ENCODE measurements at regions not wholly inside any gene's neighbourhood (a gene's known extent, or its start where the extent isn't known, plus 50 kb on each side); places are given as distances from the start of the nearest gene placed in this dataset.

DNA sequence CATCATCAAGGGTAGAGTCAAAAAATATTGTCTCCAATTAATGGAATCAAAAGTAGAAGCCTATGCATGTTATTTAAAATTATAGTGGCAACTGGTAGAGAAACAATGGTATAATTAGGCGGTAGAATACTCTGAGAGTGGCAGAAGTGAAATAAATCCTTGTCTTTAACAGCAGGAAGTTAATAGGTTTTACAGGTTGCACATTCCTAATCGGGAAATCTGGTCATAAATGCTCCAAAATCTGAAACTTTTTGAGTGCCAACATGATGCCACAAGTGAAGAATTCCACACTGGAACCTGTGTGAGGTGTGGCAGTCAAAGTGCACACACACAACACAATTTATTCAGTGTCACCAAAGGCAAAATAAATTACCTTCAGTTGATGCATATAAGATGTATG is 433.4 kb downstream of the TAF11L14 start:
- TF ChIP-seq CHD2 (IDR thresholded peaks at IDR 0.05; ENCODE audit: low read length): no peak
- no peak for TF ChIP-seq EGR1 (IDR thresholded peaks at IDR 0.05; ENCODE audit: borderline replicate concordance, low read depth, low read length)
- no peaks in the 10 kb centered on the region for H4K20me1 ChIP-seq (replicated peaks in 1 of 2; ENCODE audit: control insufficient read depth in 1 of 2, insufficient read depth in 2 of 2, low read length in 2 of 2)
- H4K91ac ChIP-seq (replicated peaks; ENCODE audit: insufficient read length, low read length): no peak overlapping the region
- H3K4ac ChIP-seq (replicated peaks; ENCODE audit: insufficient read length, low read depth, low read length): no peak overlapping the region
- H4K5ac ChIP-seq (ENCODE audit: insufficient read length, low read depth, low read length): no peak overlapping the region
- ChIA-PET POLR2A (ENCODE audit: partially characterized antibody) (no interaction called here), CTCF (ENCODE audit: partially characterized antibody) (no interaction called here)
- no peak overlapping the region for H2BK5ac ChIP-seq (ENCODE audit: low read depth, low read length)
- H3K4me2 ChIP-seq (ENCODE audit: insufficient read depth in 1 of 2, low read depth in 2 of 2, low read length in 2 of 2): no peak overlapping the region
- H3K4me3 ChIP-seq (ENCODE audit: extremely low read depth in 1 of 4, insufficient read depth in 2 of 4, low read depth in 3 of 4, low read length in 4 of 4): no peak overlapping the region
- no peaks in the 10 kb centered on the region for H3K4me1 ChIP-seq (replicated peaks in 1 of 4; ENCODE audit: control insufficient read depth in 3 of 4, insufficient read depth in 4 of 4, low read length in 3 of 4)
- H2AK5ac ChIP-seq (ENCODE audit: low read depth, low read length): no peak overlapping the region
- no peaks in the 10 kb centered on the region for H3K79me1 ChIP-seq (ENCODE audit: low read depth, low read length)
- H2BK12ac ChIP-seq (ENCODE audit: low read depth, low read length): no peak overlapping the region
- H2AFZ ChIP-seq (ENCODE audit: low read length): no peak overlapping the region
- no peak overlapping the region for H3K27ac ChIP-seq (ENCODE audit: low read depth, low read length)
- no peak overlapping the region for H2BK15ac ChIP-seq (ENCODE audit: low read length)
- no peak overlapping the region for H2BK20ac ChIP-seq (ENCODE audit: low read length)
- no peak overlapping the region for H3K9ac ChIP-seq (replicated peaks in 1 of 4; ENCODE audit: extremely low read depth in 1 of 4, low read depth in 3 of 4, low read length in 3 of 4)
- H3K56ac ChIP-seq (replicated peaks; ENCODE audit: insufficient read length, low read depth, low read length): no peak overlapping the region
- H3K23me2 ChIP-seq (ENCODE audit: low read depth, low read length): no peaks in the 10 kb centered on the region; the same call in 1 of the 2 replicates
- H4K8ac ChIP-seq (ENCODE audit: extremely low read depth, insufficient read depth, low read length): no peak overlapping the region
- H3K9me3 ChIP-seq (ENCODE audit: insufficient read depth in 2 of 2, low read depth in 1 of 2, low read length in 1 of 2): no peaks in the 10 kb centered on the region
- WGBS, 2 experiments (ENCODE audit: extremely low coverage in 1 of 2, insufficient coverage in 1 of 2, insufficient read length in 1 of 2, insufficient replicate concordance in 2 of 2, low coverage in 1 of 2, low lambda C conversion rate in 2 of 2, missing lambda C conversion rate in 1 of 2): 89% methylated on average over 2 of the region's 2 CpGs; no CpG with 5 or more reads in 1 of the 2 experiments
- no peak overlapping the region for H3K23ac ChIP-seq (ENCODE audit: insufficient read length)
- no peaks in the 10 kb centered on the region for H3K36me3 ChIP-seq (ENCODE audit: control insufficient read depth in 2 of 4, insufficient read depth in 4 of 4, low read length in 3 of 4)
- H3K14ac ChIP-seq (ENCODE audit: insufficient read length): no peak overlapping the region
- DNase-seq (ENCODE audit: low read depth in 1 of 2, low spot score in 2 of 2): no peak
- no peak overlapping the region for H2BK120ac ChIP-seq (replicated peaks; ENCODE audit: low read depth, low read length)
- FAIRE-seq: no peak
- H3K79me2 ChIP-seq (ENCODE audit: control insufficient read depth in 1 of 2, insufficient read depth in 2 of 2, low read length in 2 of 2): no peaks in the 10 kb centered on the region
- H3K27me3 ChIP-seq (replicated peaks in 1 of 4; ENCODE audit: control insufficient read depth in 3 of 4, extremely low read depth in 1 of 4, insufficient read depth in 3 of 4, low read length in 3 of 4): no peaks in the 10 kb centered on the region
- no peak overlapping the region for H3K18ac ChIP-seq (ENCODE audit: extremely low read depth, low read length)

All from H1 (cell line).